ENCODE measurements at regions not wholly inside any gene's neighbourhood (a gene's known extent, or its start where the extent isn't known, plus 50 kb on each side); places are given as distances from the start of the nearest gene placed in this dataset.

DNA sequence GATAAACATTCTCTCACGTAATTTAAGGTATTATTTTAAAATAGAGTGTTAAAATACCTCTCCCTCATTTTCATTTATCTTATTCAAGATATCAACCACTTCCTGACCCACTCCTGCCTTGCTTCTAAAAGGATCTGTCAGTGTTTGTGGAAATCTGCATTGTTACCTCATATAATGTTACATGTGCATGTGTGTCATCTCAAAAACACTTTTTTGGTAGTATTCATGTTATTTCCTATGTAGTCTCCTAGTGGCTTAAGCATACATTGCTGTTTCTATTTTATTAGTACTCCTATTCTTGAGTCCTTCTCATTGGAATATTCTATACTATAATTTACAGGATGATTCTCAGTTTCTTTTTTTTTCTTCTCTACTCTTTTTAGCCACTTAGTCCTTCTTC, 1360.7 kb upstream of the CELF2 start:
- TF ChIP-seq, protein P1, sequence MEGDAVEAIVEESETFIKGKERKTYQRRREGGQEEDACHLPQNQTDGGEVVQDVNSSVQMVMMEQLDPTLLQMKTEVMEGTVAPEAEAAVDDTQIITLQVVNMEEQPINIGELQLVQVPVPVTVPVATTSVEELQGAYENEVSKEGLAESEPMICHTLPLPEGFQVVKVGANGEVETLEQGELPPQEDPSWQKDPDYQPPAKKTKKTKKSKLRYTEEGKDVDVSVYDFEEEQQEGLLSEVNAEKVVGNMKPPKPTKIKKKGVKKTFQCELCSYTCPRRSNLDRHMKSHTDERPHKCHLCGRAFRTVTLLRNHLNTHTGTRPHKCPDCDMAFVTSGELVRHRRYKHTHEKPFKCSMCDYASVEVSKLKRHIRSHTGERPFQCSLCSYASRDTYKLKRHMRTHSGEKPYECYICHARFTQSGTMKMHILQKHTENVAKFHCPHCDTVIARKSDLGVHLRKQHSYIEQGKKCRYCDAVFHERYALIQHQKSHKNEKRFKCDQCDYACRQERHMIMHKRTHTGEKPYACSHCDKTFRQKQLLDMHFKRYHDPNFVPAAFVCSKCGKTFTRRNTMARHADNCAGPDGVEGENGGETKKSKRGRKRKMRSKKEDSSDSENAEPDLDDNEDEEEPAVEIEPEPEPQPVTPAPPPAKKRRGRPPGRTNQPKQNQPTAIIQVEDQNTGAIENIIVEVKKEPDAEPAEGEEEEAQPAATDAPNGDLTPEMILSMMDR (IDR thresholded peaks at IDR 0.05; ENCODE audit: low read depth, low read length, poor library complexity, severe bottlenecking) = no peak
- TF ChIP-seq EZH2phosphoT487 (IDR thresholded peaks at IDR 0.05; ENCODE audit: borderline replicate concordance, low read length) = no peak

Measured in DOHH2 (cell line).